GM12878 (cell line): ENCODE measurements at regions not wholly inside any gene's neighbourhood (a gene's known extent, or its start where the extent isn't known, plus 50 kb on each side); places are given as distances from the start of the nearest gene placed in this dataset.

ENCODE experiments used
- ATAC-seq: fragments of 200-7000 bp; cut with Tn5 transposase; 3 replicates; pipeline ENCODE4 v1.9.1; 2020; ENCODE audit warnings: mild to moderate bottlenecking, moderate library complexity
- BruUV-seq: library from RNA; stranded (reverse); fragments of 400-500 nt; replicated peaks from 2 replicates; lab custom pipeline; 2021; lab: Mats Ljungman, UMichigan
- CTCF ChIA-PET: fragments of 300-600 bp; sonication (Branson Sonifier 250); formaldehyde crosslinking; extraction: SDS; loops from one replicate; lab custom pipeline; 2021; ENCODE audit warnings: inconsistent platforms; lab: Yijun Ruan, JAX
- POLR2A ChIA-PET: fragments of 350-600 bp; formaldehyde crosslinking; extraction: SDS; loops from one replicate; lab custom pipeline; 2021; ENCODE audit warnings: inconsistent platforms; lab: Charles Lee
- RAD21 ChIA-PET: fragments of 300-600 bp; sonication (Branson Sonifier 250); formaldehyde crosslinking; loops from one replicate; lab custom pipeline; 2023; ENCODE audit warnings: antibody characterized with exemption; ENCODE audit not compliant: unreplicated experiment; lab: Charles Lee
- SMC1A ChIA-PET: fragments of 300-600 bp; sonication (Branson Sonifier 250); formaldehyde crosslinking; loops from one replicate; lab custom pipeline; 2023; ENCODE audit not compliant: unreplicated experiment, uncharacterized antibody; lab: Charles Lee
- DNase-seq: peaks from one replicate; pipeline ENCODE4 v3.0.0-alpha.2; 2011; ENCODE audit warnings: low read depth, low spot score
- FAIRE-seq: peaks from 3 replicates; lab custom pipeline; 2011; peaks lifted over from hg19 to GRCh38; lab: Jason Lieb, UNC
- H2AFZ ChIP-seq: 2 replicates; pipeline ENCODE4 v1.6.0; 2011; ENCODE audit warnings: low read depth, low read length, control low read depth; ENCODE audit not compliant: control insufficient read depth
- H3K27ac ChIP-seq: 2 replicates; pipeline ENCODE4 v1.5.1; 2011; ENCODE audit warnings: control low read depth; ENCODE audit not compliant: control insufficient read depth, insufficient read depth
- H3K27me3 ChIP-seq, 2 experiments: replicated peaks in 1 of 2; 2 replicates each; pipeline versions ENCODE4 v1.6.0 to v1.6.1; 2011; ENCODE audit warnings: low read length in 1 of 2; ENCODE audit not compliant: control insufficient read depth in 2 of 2, insufficient read depth in 2 of 2
- H3K36me3 ChIP-seq, 2 experiments: 2 replicates each; pipeline ENCODE4 v1.5.1; 2011; ENCODE audit warnings: low read length in 1 of 2; ENCODE audit not compliant: control insufficient read depth in 2 of 2, insufficient read depth in 2 of 2
- H3K4me1 ChIP-seq: 2 replicates; pipeline ENCODE4 v1.6.1; 2011; ENCODE audit warnings: mild to moderate bottlenecking, low read length, moderate library complexity, mixed read lengths; ENCODE audit not compliant: control insufficient read depth, insufficient read depth
- H3K4me2 ChIP-seq: 2 replicates; pipeline ENCODE4 v1.6.0; 2011; ENCODE audit warnings: control low read depth; ENCODE audit not compliant: control insufficient read depth, insufficient read depth
- H3K4me3 ChIP-seq: fragments of 200-600 bp; sonication (generic); 2 replicates; pipeline ENCODE4 v1.5.1; 2016
- H3K79me2 ChIP-seq: 2 replicates; pipeline ENCODE4 v1.6.0; 2011; ENCODE audit warnings: low read length; ENCODE audit not compliant: control insufficient read depth, insufficient read depth
- H3K9ac ChIP-seq: 2 replicates; pipeline ENCODE4 v1.8.0; 2011; ENCODE audit warnings: low read length, control low read depth, mixed read lengths; ENCODE audit not compliant: control insufficient read depth, insufficient read depth
- H3K9me3 ChIP-seq: replicated peaks from 3 replicates; pipeline ENCODE4 v1.5.1; 2011; ENCODE audit warnings: mild to moderate bottlenecking, low read length; ENCODE audit not compliant: control insufficient read depth, insufficient read depth
- H4K20me1 ChIP-seq: 2 replicates; pipeline ENCODE4 v1.6.0; 2011; ENCODE audit not compliant: control insufficient read depth, insufficient read depth
- EZH2 ChIP-seq: IDR thresholded peaks from 2 replicates; pipeline ENCODE4 v1.6.1; 2012; ENCODE audit warnings: low read depth, mild to moderate bottlenecking, control low read depth, inconsistent platforms, low read length, borderline replicate concordance; ENCODE audit not compliant: control insufficient read depth
- FOS ChIP-seq: IDR thresholded peaks from 3 replicates; pipeline ENCODE4 v1.6.1; 2011; ENCODE audit warnings: borderline replicate concordance; ENCODE audit not compliant: insufficient read length; ENCODE audit errors: extremely low read depth
- HSF1 ChIP-seq: fragments of 150-350 bp; IDR thresholded peaks from 2 replicates; pipeline ENCODE4 v1.6.1; 2014; ENCODE audit warnings: mild to moderate bottlenecking, low read depth, low read length
- KAT2A ChIP-seq: conservative IDR thresholded peaks from 2 replicates; pipeline ENCODE4 v1.6.1; 2011; ENCODE audit warnings: low read depth, low read length; ENCODE audit not compliant: control insufficient read depth
- PML ChIP-seq: IDR thresholded peaks from 2 replicates; pipeline ENCODE4 v1.6.1; 2012; ENCODE audit warnings: low read length, inconsistent platforms
- RUNX3 ChIP-seq: IDR thresholded peaks from 2 replicates; pipeline ENCODE4 v1.6.1; 2012; ENCODE audit warnings: low read length, inconsistent platforms
- ZNF24 ChIP-seq: fragments of 450-650 bp; IDR thresholded peaks from 2 replicates; pipeline ENCODE4 v1.6.1; 2017; ENCODE audit warnings: antibody characterized with exemption, mild to moderate bottlenecking
- WGBS: methylation state at CpG from one replicate; pipeline ENCODE4 v1.1.6; 2016; ENCODE audit warnings: low lambda C conversion rate; ENCODE audit not compliant: insufficient replicate concordance, insufficient coverage; ENCODE audit errors: missing lambda C conversion rate; 5-methylcytosine and 5-hydroxymethylcytosine counted together
- in situ Hi-C: fragments of 300-500 bp; cut with MboI; formaldehyde crosslinking; loops from 9 replicates; pipeline ENCODE4 v1.14.3; 2018; ENCODE audit warnings: mixed read lengths
- intact Hi-C: fragments of 100-400 bp; cut with micrococcal nuclease; formaldehyde crosslinking; loops from one replicate; pipeline ENCODE4 v1.14.2; 2022; ENCODE audit not compliant: unreplicated experiment

GRCh38 chr6:113326781-113327180 lies 530.4 kb upstream of the MARCKS start:
- H4K20me1 ChIP-seq: no peaks in the 10 kb centered on the region
- H2AFZ ChIP-seq: no peak overlapping the region
- DNase-seq: no peak
- intact Hi-C loops (no loop called here), in situ Hi-C loops (no loop called here)
- no peak for ATAC-seq
- H3K27ac ChIP-seq: no peak overlapping the region
- no peaks in the 10 kb centered on the region for H3K4me1 ChIP-seq
- ChIA-PET SMC1A (no interaction called here), POLR2A (no interaction called here), RAD21 (no interaction called here), CTCF (no interaction called here)
- no peaks in the 10 kb centered on the region for H3K9me3 ChIP-seq
- WGBS: 90% methylated on average over 3 of the region's 3 CpGs
- H3K36me3 ChIP-seq: no peaks in the 10 kb centered on the region
- no peak for FAIRE-seq
- BruUV-seq: no TSS peak
- no peak overlapping the region for H3K4me2 ChIP-seq
- no peak overlapping the region for H3K4me3 ChIP-seq
- no peak overlapping the region for H3K9ac ChIP-seq
- TF ChIP-seq KAT2A (no peak), FOS (no peak), RUNX3 (no peak), ZNF24 (no peak)
- H3K27me3 ChIP-seq: no peaks in the 10 kb centered on the region
- H3K79me2 ChIP-seq: no peaks in the 10 kb centered on the region

GRCh38 chr6:113328886-113329381 lies 528.2 kb upstream of the MARCKS start:
- CTCF ChIA-PET: interaction anchor here (0.7 to 1.0 kb wide), 3 partner anchors 9 to 136 kb away, joined by 3 read pairs; no protein-coding TSS in a partner anchor

More at GRCh38 chr6:113328886-113329381, 528.2 kb upstream of the MARCKS start:
- H3K36me3 ChIP-seq: no peaks in the 10 kb centered on the region
- POLR2A ChIA-PET: no interaction called here
- H3K27ac ChIP-seq: no peak overlapping the region
- RAD21 ChIA-PET: no interaction called here
- WGBS: 80% methylated on average over 4 of the region's 4 CpGs
- no peak overlapping the region for H3K4me3 ChIP-seq
- ATAC-seq (no peak), DNase-seq (no peak)
- no peaks in the 10 kb centered on the region for H3K9me3 ChIP-seq
- in situ Hi-C loops: no loop called here
- H3K4me2 ChIP-seq: no peak overlapping the region
- no peaks in the 10 kb centered on the region for H3K27me3 ChIP-seq
- no peak overlapping the region for H3K9ac ChIP-seq
- no peaks in the 10 kb centered on the region for H3K79me2 ChIP-seq
- H4K20me1 ChIP-seq: no peaks in the 10 kb centered on the region
- no peaks in the 10 kb centered on the region for H3K4me1 ChIP-seq
- SMC1A ChIA-PET: interaction anchor here (0.7 to 1.8 kb wide), 5 partner anchors 8 to 551 kb away, joined by 3 to 6 read pairs (median 4); no protein-coding TSS in a partner anchor
- intact Hi-C loops: no loop called here
- no peak overlapping the region for H2AFZ ChIP-seq
- TF ChIP-seq PML (no peak), HSF1 (no peak), EZH2 (no peak)
- TF ChIP-seq, all 136 proteins: peak for 0
- no TSS peak for BruUV-seq
- no peak for FAIRE-seq
